NCI-H774 (cell line): ENCODE measurements at regions not wholly inside any gene's neighbourhood (a gene's known extent, or its start where the extent isn't known, plus 50 kb on each side); places are given as distances from the start of the nearest gene placed in this dataset.

Source experiments
- DNase-seq: peaks from one replicate; lab custom pipeline; 2025; lab: John Stamatoyannopoulos, UW

DNA sequence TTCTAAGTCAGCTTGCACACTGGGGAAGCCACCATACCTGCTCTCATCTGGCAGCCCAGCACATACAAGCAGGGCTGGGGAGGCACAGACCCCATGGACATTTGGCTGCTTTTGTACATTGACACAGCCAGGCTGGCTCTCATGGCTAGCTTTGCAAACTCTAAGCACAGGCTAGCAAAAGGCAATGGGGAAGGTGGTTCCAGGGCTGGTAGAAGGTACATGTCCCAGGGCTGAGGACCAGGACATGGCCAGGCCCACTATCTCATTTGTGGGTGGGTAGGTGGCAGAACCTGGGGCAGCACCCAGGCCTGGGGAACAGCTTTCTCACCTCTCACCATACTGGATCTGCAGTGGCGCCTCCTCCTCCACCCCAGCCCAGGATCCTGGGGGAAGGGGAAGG is 90.9 kb downstream of the HS1BP3 start:
- DNase-seq, result no peak

DNA sequence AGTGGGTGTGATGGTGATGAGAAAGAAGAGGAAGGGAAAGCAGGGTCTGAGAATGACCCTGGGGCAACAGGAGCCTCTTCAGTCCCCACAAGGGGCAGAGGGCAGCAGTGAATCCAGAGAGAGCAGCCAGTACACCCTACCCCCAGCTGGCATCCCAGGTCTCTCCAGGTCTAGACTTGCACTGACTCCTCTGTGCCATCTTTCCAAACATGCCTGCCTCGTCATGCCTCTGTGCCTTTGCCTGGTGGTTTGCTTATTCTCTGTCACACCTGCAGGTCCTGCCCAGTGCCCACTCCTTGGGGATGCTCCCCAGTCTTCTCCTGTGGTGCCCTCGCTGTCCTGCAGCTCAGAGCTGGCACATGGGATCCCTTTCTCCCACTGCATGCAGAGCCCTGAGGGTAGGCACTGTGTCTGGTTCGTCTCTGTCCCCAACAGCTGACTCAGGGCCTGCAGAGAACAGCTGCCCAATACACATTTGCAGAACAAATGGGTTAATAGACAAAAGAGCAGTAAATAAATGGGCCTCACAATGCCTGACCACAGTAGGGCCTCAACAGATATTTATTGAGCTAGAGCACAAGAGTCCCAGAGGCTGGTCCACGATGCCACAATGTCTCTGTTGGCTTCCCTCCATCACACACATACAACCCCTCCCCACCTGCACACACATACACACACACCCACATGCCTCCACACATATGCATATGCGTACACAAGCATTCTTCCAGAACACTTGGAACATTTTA is 89.8 kb downstream of the HS1BP3 start:
- no peak for DNase-seq

DNA sequence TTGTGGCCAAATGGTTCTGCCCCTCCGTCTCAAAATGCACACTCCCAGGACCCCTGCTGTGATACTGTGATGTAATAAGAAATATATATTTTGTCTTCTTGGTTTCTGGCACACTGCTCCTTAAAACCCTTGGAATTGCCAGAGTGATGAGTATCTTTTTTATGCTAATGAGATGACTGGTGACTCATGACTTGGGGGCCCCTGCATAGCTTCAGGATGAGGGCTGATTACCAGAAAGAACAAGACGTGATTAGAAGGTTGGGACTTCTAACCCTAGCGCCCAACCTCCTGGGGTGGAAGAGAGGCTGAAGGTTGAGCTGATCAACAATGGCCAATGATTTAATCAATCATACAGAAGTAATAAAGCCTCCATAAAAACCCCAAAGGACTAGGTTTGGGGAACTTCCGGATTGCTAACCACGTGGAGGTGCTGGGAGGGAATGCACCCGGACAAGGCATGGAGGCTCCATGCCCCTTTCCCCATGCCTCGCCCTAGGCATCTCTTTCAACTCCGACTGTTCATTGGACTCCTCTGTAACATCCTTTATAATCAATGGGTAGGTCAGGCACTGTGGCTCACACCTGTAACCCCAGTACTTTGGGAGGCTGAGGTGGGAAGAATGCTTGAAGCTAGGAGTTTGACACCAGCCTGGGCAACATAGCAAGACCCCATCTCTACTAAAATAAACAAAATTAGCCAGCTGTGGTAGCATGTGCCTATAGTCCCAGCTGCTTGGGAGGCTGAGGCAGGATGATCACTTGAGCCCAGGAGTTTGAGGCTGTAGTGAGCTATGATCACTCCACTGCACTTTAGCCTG is 89.1 kb downstream of the HS1BP3 start:
- no peak for DNase-seq

DNA sequence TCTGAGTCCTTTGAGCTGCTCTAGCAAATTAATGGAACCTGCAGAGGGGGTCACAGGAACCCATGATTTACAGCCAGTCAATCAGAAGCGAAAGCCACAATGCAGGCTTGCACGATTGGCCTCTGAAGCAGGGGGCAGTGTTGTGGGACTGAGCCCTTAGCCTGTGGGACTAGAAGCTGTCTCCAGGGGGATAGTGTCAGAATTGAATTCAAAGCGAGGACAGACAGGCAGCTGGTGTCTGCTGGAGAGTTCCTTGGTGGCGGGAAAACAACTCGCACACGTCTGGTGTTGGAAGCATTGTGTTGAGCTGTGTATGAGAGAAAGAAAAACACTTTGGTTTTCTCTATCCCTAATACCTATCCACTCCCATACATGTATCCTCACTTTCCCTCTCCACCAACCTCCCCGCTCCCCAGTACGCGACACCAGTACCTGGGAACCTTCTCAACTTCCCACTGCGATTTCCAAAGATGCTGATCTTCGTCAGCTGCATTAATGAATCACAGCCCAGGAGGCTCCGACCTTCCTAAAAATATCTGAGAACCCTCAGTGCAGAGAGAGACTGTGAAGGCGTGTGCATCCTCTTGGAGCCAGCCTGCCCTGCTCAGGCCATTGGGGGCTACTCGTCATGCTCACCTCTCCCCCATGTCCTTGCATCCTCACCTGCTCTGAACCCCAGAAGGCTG is 88.2 kb downstream of the HS1BP3 start:
- no peak for DNase-seq

DNA sequence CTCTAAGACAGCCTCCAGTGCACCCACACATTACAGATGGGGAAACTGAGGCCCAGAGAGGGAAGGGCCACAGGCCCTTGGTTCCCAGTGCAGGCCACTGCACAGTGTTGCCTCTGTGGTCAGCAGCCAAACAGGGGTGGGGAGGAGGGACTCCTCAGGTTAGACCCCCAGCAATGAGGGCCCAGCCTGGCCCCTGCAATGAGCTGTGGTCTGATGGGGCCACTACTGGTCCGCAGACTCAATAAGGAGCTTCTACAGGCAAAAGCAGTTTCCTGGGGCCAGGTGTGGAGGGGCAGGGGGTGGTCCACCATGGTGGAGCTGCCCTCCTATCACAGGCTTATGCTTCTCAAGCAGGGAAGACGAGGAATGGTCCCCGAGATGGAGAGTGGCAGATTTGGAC is 87.6 kb downstream of the HS1BP3 start:
- DNase-seq, result no peak

DNA sequence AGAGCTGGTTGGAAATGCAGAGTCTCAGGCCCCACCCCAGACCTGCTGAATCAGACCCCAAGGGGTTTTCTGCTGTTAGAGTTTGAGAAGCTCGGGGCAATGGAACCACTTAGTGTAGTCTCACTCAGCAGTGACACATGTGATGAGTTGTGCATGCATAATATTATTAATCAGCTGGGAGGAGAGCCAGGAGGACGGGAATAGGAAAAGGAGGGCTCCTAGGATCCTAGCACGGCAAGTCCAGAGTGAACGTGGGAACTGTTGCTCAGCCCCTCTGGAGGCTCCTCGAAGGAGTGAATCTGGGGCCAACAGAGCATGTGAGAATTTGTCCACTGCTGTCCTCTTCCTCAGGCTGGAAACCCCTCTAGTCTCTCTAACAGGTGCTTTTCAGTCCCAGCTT is 87.1 kb downstream of the HS1BP3 start:
- DNase-seq, result no peak

DNA sequence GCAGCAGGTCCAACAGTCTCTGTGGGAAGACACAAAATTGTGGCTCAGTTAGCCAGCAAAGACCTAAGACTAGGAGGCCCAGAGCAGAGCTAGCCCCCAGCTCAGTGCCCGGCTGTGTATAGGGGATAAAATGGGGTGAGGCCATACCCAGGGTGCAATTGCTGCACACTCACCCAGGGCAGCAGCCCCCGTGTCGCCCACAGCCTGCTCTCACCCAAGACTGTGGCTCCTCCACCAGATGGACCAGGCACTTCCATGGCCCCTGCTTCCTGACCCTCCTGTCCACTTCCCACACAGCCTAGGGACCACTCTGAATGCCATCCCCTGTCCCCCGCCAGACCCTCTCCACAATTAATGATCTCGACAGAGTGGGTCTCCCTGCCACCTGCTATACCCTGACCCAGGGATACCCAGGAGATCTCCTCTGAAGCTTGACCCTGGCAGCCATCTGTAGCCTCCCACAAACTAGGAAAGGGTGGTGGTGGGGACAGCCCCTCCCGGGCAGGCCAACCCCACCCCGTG is 85.7 kb downstream of the HS1BP3 start:
- no peak for DNase-seq

DNA sequence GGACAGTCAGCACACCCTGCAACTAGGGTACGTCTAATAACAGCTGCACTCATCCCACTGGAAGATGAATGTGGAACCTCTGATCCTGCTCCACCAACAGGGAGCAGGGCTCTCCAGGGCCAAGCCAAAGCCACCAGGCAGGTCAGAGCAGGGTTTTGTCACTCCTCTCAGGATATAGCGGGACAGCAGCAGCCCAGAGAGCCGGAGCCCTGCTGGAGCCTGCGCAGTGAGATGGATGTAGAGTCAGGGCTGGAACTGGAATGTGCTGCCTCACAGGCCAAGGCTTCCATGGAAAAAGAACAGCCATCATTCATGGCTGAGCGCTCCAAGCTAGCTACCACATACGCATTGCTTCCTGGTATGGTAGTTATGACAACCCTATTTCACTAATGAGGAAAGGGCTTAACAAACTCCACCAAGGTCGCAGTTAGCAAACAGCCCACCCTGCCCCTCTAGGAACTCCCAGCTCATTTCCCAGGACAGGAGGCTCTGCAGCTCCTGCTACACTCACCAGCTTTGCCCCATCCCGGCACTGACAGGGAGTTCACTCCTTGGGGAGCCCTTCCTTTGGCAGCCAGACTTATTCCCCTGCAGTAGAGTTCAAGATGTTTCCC is 85.2 kb downstream of the HS1BP3 start:
- no peak for DNase-seq

DNA sequence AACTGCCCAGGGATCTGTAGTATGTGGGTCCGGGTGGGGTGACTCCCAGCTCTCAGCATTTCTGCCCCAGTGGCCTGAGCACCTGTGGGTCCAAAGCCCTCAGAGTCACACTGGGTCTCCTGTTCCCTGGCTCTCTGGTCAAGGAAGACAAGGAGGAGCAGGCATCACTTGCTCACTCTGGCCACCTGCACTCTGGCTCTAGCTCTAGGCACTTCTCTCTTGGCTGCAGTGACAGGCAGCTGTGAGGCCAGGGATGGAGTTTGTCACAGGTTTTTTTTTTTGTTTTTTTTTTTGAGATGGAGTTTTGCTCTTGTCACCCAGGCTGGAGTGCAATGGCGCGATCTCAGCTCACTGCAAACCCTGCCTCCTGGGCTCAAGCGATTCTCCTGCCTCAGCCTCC is 84.6 kb downstream of the HS1BP3 start:
- DNase-seq, result no peak

DNA sequence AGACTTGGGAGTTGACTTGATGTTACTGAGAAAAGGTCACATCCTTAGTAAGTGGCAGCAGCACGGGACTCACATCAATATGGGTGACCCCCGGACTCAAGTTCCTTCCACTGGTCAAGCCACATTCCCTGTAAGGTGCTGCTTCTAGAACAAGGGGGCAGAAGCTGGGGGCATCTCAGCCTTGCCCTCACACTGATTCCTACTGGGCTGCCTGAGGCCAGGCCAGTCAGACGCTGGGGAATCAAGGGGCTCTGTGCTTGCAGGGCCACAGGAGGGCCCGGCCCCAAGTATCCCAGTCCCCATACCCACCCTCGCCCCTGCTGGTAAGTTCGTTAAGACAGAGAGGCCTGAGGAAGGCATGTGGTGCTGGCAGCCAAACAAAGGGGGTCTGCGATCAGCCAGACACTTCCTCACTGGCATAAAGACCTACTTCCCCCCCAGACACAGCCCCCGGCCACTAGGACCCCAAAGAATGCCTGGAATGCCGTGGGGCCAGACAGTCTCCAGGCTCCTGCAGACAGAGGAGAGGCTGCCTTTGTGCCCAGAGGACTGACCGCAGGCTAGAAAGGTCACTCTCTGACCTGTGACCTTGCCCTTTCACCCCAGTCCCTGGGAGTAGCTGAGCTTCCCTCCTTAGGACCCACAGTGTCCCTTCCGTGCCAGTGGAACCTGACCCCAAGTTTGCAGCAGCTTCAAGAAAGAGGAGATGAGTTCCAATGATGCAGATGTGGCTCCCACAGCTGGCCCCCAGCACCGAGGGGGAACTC is 83.6 kb downstream of the HS1BP3 start:
- DNase-seq, result no peak
